CD14-positive monocyte (primary cell): ENCODE measurements at regions not wholly inside any gene's neighbourhood (a gene's known extent, or its start where the extent isn't known, plus 50 kb on each side); places are given as distances from the start of the nearest gene placed in this dataset.

ENCODE experiments used
- DNase-seq, 3 donors: peaks; one replicate each; pipeline ENCODE4 v3.0.0-alpha.2; 2011 to 2022
- H2AFZ ChIP-seq: 2 replicates; pipeline ENCODE4 v1.6.0; 2012; ENCODE audit warnings: mild to moderate bottlenecking, low read depth, low read length, inconsistent platforms; ENCODE audit not compliant: insufficient read depth, poor library complexity, severe bottlenecking
- H3K27ac ChIP-seq, 2 donors: 1 replicate in 1 of 2; 2 replicates in 1 of 2; pipeline ENCODE4 v1.5.1; 2012 to 2013; ENCODE audit warnings: low read length in 2 of 2, control low read depth in 1 of 2, inconsistent platforms in 1 of 2, low read depth in 1 of 2, mild to moderate bottlenecking in 1 of 2
- H3K27me3 ChIP-seq, 2 donors: one replicate each; pipeline versions ENCODE4 v1.6.0 to v1.6.1; 2011 to 2013; ENCODE audit warnings: low read length in 2 of 2; ENCODE audit not compliant: control insufficient read depth in 2 of 2, insufficient read depth in 2 of 2
- H3K36me3 ChIP-seq, 2 donors: replicated peaks in 1 of 2; 1 replicate in 1 of 2; 2 replicates in 1 of 2; pipeline versions ENCODE4 v1.5.1 to v1.6.1; 2012 to 2013; ENCODE audit warnings: low read length in 2 of 2, control low read depth in 1 of 2, inconsistent platforms in 1 of 2, mild to moderate bottlenecking in 1 of 2; ENCODE audit not compliant: insufficient read depth in 2 of 2, control insufficient read depth in 1 of 2
- H3K4me1 ChIP-seq, 2 donors: 1 replicate in 1 of 2; 2 replicates in 1 of 2; pipeline versions ENCODE4 v1.5.1 to v1.6.1; 2012 to 2013; ENCODE audit warnings: low read length in 2 of 2, control low read depth in 1 of 2, inconsistent platforms in 1 of 2, mild to moderate bottlenecking in 1 of 2, moderate library complexity in 1 of 2; ENCODE audit not compliant: insufficient read depth in 2 of 2, control insufficient read depth in 1 of 2
- H3K4me2 ChIP-seq: replicated peaks from 2 replicates; pipeline ENCODE3; 2012; ENCODE audit warnings: low read length, moderate library complexity, mild to moderate bottlenecking; ENCODE audit not compliant: poor library complexity, severe bottlenecking; ENCODE audit errors: extremely low read depth
- H3K4me3 ChIP-seq, 3 experiments: fragments of 200-600 bp in 1 of 3; sonication (generic) in 1 of 3; replicated peaks in 1 of 3; 1 replicate in 2 of 3; 2 replicates in 1 of 3; pipeline ENCODE4 v1.5.1; 2011 to 2013; ENCODE audit warnings: low read length in 3 of 3, mild to moderate bottlenecking in 3 of 3, control low read depth in 2 of 3, low read depth in 2 of 3, inconsistent platforms in 1 of 3, moderate library complexity in 1 of 3
- H3K79me2 ChIP-seq: 2 replicates; pipeline ENCODE4 v1.6.0; 2012; ENCODE audit warnings: mild to moderate bottlenecking, control low read depth, inconsistent platforms, low read length, moderate library complexity; ENCODE audit not compliant: insufficient read depth
- H3K9ac ChIP-seq: 2 replicates; pipeline ENCODE4 v1.6.0; 2017; ENCODE audit warnings: low read length, mild to moderate bottlenecking; ENCODE audit not compliant: insufficient read depth, poor library complexity, severe bottlenecking
- H3K9me3 ChIP-seq, 2 donors: replicated peaks in 1 of 2; 1 replicate in 1 of 2; 2 replicates in 1 of 2; pipeline versions ENCODE4 v1.5.1 to v1.6.1; 2012 to 2013; ENCODE audit warnings: low read length in 2 of 2, control low read depth in 1 of 2; ENCODE audit not compliant: control insufficient read depth in 1 of 2, insufficient read depth in 1 of 2
- H4K20me1 ChIP-seq: 2 replicates; pipeline ENCODE4 v1.6.0; 2012; ENCODE audit warnings: mild to moderate bottlenecking, low read length, control low read depth, moderate library complexity; ENCODE audit not compliant: insufficient read depth
- H3K27ac Mint-ChIP-seq, 7 donors: one replicate each; pipeline ENCODE4 v1.8.0; 2020; ENCODE audit warnings: mild to moderate bottlenecking in 7 of 7, mixed read lengths in 7 of 7, moderate library complexity in 6 of 7, inconsistent platforms in 2 of 7
- H3K27me3 Mint-ChIP-seq, 3 donors: one replicate each; pipeline ENCODE4 v1.8.0; 2021 to 2022; ENCODE audit warnings: low read depth in 3 of 3, mild to moderate bottlenecking in 3 of 3, mixed read lengths in 3 of 3, moderate library complexity in 3 of 3, inconsistent platforms in 1 of 3
- H3K36me3 Mint-ChIP-seq, 2 donors: one replicate each; pipeline ENCODE4 v1.8.0; 2020; ENCODE audit warnings: mixed read lengths in 2 of 2, inconsistent platforms in 1 of 2, mild to moderate bottlenecking in 1 of 2
- H3K4me1 Mint-ChIP-seq: one replicate; pipeline ENCODE4 v1.8.0; 2020; ENCODE audit warnings: mild to moderate bottlenecking, mixed read lengths
- H3K4me3 Mint-ChIP-seq, 2 donors: one replicate each; pipeline ENCODE4 v1.8.0; 2020; ENCODE audit warnings: mild to moderate bottlenecking in 2 of 2, mixed read lengths in 2 of 2, moderate library complexity in 1 of 2
- H3K9me3 Mint-ChIP-seq, 7 donors: one replicate each; pipeline ENCODE4 v1.8.0; 2020 to 2022; ENCODE audit warnings: mixed read lengths in 7 of 7, mild to moderate bottlenecking in 6 of 7, moderate library complexity in 6 of 7, inconsistent platforms in 2 of 7
- WGBS: methylation state at CpG from one replicate; pipeline ENCODE4 v1.1.5; 2013; ENCODE audit warnings: missing lambda C conversion rate; ENCODE audit not compliant: insufficient coverage; 5-methylcytosine and 5-hydroxymethylcytosine counted together
- intact Hi-C, 2 donors: fragments of 100-400 bp; cut with micrococcal nuclease; formaldehyde crosslinking; loops; one replicate each; pipeline versions ENCODE4 v1.15.0 to v1.15.1; 2023
- TF ChIP-seq, protein P1 (sequence below): fragments of 200-600 bp; IDR thresholded peaks from one replicate; pipeline ENCODE4 v1.8.0; 2022; ENCODE audit warnings: antibody characterized with exemption, mild to moderate bottlenecking

DNA sequence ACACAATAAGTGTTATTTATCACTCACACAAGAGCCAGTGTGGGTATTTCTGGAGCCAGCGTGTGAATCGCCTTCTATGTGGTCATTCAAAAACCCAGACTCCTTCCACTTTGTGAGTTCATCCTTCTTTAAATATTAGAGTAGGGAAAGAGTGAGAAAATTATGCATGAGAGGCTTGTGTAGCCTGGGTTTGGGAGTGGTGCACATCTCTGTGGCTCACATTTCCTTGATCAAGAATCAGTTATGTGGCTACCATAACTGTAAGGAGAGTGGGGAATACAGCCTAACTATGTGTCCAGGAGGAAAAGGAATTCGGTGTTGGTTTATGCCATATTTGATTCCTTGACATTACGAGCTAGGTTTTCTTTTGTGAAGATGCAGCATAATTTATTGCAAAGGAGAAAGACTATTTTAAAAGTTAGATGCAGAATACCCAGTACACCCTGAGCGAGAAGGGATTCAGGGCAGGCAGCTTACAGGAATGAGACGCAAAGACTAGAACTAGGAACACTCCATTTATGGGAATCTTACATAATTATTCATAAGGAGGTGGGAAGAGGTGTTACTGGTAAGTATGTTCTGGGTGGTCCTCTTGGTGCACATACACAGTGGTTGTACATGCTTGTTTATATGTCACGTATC, 638.5 kb downstream of the COL12A1 start:
- no peaks in the 10 kb centered on the region for H3K27me3 ChIP-seq
- H3K9me3 Mint-ChIP-seq: peaks cover 0 to 3% (median 0%) of the 10 kb centered on the region in 7 donors
- H3K27ac Mint-ChIP-seq: no peak overlapping the region
- H3K79me2 ChIP-seq: no peaks in the 10 kb centered on the region
- no peak overlapping the region for H2AFZ ChIP-seq
- no peak overlapping the region for H3K9ac ChIP-seq
- no peaks in the 10 kb centered on the region for H3K9me3 ChIP-seq
- no peaks in the 10 kb centered on the region for H3K27me3 Mint-ChIP-seq
- intact Hi-C loops: no loop called here
- no peak overlapping the region for H3K4me3 ChIP-seq
- no peak overlapping the region for H3K27ac ChIP-seq
- no peaks in the 10 kb centered on the region for H3K36me3 Mint-ChIP-seq
- no peaks in the 10 kb centered on the region for H3K4me1 ChIP-seq
- H3K36me3 ChIP-seq: no peaks in the 10 kb centered on the region
- no peak for DNase-seq
- no peaks in the 10 kb centered on the region for H4K20me1 ChIP-seq
- H3K4me1 Mint-ChIP-seq: no peaks in the 10 kb centered on the region
- TF ChIP-seq, protein P1, sequence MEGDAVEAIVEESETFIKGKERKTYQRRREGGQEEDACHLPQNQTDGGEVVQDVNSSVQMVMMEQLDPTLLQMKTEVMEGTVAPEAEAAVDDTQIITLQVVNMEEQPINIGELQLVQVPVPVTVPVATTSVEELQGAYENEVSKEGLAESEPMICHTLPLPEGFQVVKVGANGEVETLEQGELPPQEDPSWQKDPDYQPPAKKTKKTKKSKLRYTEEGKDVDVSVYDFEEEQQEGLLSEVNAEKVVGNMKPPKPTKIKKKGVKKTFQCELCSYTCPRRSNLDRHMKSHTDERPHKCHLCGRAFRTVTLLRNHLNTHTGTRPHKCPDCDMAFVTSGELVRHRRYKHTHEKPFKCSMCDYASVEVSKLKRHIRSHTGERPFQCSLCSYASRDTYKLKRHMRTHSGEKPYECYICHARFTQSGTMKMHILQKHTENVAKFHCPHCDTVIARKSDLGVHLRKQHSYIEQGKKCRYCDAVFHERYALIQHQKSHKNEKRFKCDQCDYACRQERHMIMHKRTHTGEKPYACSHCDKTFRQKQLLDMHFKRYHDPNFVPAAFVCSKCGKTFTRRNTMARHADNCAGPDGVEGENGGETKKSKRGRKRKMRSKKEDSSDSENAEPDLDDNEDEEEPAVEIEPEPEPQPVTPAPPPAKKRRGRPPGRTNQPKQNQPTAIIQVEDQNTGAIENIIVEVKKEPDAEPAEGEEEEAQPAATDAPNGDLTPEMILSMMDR: no peak
- 100% methylated on average over 3 of the region's 7 CpGs for WGBS
- no peak overlapping the region for H3K4me3 Mint-ChIP-seq
- no peak overlapping the region for H3K4me2 ChIP-seq

DNA sequence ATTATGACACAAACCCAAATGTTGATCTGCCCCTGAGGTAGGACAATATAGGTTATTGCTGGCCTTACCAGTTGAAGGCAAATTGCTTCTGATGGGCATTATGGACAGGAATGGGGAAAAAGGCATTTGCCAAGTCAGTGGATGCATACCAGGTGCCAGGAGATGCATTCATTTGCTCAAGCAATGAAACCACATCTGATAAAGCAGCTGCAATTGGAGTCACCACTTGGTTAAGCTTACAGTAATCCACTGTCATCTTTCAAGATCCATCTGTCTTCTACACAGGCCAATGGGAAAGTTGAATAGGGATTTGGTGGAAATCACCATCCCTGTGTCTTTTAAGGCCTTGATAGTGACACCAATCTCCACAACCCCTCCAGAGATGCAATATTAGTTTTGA, 648.6 kb downstream of the COL12A1 start:
- H3K4me3 Mint-ChIP-seq: no peak overlapping the region
- TF ChIP-seq, protein P1: no peak
- Histone ChIP-seq H3K4me3 (no peak overlapping the region), H3K79me2 (no peaks in the 10 kb centered on the region), H4K20me1 (no peaks in the 10 kb centered on the region), H3K4me1 (no peaks in the 10 kb centered on the region), H3K4me2 (no peak overlapping the region), H3K27me3 (no peaks in the 10 kb centered on the region), H3K36me3 (no peaks in the 10 kb centered on the region), H2AFZ (no peak overlapping the region), H3K9ac (no peak overlapping the region), H3K27ac (no peak overlapping the region), H3K9me3 (peaks cover 0 to 6% of the 10 kb centered on the region in 2 donors)
- no peak for DNase-seq
- intact Hi-C loops: no loop called here
- no peaks in the 10 kb centered on the region for H3K36me3 Mint-ChIP-seq
- no peaks in the 10 kb centered on the region for H3K4me1 Mint-ChIP-seq
- no peak overlapping the region for H3K27ac Mint-ChIP-seq
- H3K9me3 Mint-ChIP-seq: peaks cover 0 to 14% (median 4%) of the 10 kb centered on the region in 7 donors
- H3K27me3 Mint-ChIP-seq: no peaks in the 10 kb centered on the region
